ENCODE measurements at regions not wholly inside any gene's neighbourhood (a gene's known extent, or its start where the extent isn't known, plus 50 kb on each side); places are given as distances from the start of the nearest gene placed in this dataset.

DNA sequence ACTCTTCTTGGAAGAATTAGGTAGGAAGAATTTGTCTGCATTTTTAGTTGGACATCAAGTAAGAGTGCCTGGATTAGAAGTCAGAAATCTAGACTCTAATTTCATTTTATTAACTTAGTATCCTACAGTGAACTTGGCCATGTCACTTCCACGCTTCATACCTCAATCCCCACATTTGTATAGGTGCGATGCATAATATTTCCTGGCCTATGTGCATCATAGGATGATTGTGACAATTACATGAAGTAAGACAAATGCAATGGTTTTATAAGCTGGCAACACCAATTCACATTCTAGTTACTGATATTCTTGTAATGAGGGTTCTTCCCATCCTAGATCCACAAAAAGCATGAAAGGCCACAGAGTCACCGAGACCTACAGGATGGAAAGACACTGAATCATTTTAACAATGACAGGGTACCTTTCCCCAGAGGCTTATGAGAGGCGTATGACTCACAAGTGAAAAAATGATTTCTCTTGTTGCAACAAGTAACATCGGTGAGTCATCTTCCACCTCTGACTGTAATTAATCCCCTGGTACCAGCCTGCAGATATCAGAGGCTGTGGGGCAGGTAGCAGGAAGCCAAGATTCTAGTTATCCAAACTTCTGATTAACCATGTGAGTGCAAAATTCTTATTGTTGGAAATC lies 56.0 kb upstream of the OR5AK2 start:
- no peaks in the 10 kb centered on the region for H3K27me3 ChIP-seq (ENCODE audit: control insufficient read depth, insufficient read depth, low read length)
- no peaks in the 10 kb centered on the region for H3K4me1 ChIP-seq (ENCODE audit: control insufficient read depth, insufficient read depth, low read length, poor library complexity, severe bottlenecking)
- Mint-ChIP-seq H3K4me1 (no peaks in the 10 kb centered on the region), H3K4me3 (no peak overlapping the region), H3K9me3 (peaks cover 2 to 10% (median 3%) of the 10 kb centered on the region in 7 donors), H3K27me3 (no peaks in the 10 kb centered on the region), H3K36me3 (no peaks in the 10 kb centered on the region), H3K27ac (no peak overlapping the region)
- H3K36me3 ChIP-seq (ENCODE audit: control insufficient read depth, insufficient read depth, low read length), result no peaks in the 10 kb centered on the region
- no peak overlapping the region for H3K27ac ChIP-seq (ENCODE audit: insufficient read depth, low read length, poor library complexity, severe bottlenecking)
- H3K4me3 ChIP-seq (ENCODE audit: low read depth, low read length), result no peak overlapping the region
- ATAC-seq (ENCODE audit: low read depth in 2 of 2), result no peak
- no peak for DNase-seq
- H3K9me3 ChIP-seq (ENCODE audit: control insufficient read depth in 2 of 2, low read length in 2 of 2), result no peaks in the 10 kb centered on the region

GRCh38 chr11:56923116-56923515 lies 65.6 kb upstream of the OR5AK2 start:
- Mint-ChIP-seq H3K4me3 (no peak overlapping the region), H3K27ac (no peak overlapping the region), H3K4me1 (no peaks in the 10 kb centered on the region), H3K36me3 (no peaks in the 10 kb centered on the region), H3K9me3 (peaks cover 0 to 16% (median 4%) of the 10 kb centered on the region in 7 donors), H3K27me3 (no peaks in the 10 kb centered on the region)
- Histone ChIP-seq H3K27me3 (ENCODE audit: control insufficient read depth, insufficient read depth, low read length) (no peaks in the 10 kb centered on the region), H3K36me3 (ENCODE audit: control insufficient read depth, insufficient read depth, low read length) (no peaks in the 10 kb centered on the region), H3K4me3 (ENCODE audit: low read depth, low read length) (no peak overlapping the region), H3K4me1 (ENCODE audit: control insufficient read depth, insufficient read depth, low read length, poor library complexity, severe bottlenecking) (no peaks in the 10 kb centered on the region), H3K9me3 (ENCODE audit: control insufficient read depth in 2 of 2, low read length in 2 of 2) (no peaks in the 10 kb centered on the region), H3K27ac (ENCODE audit: insufficient read depth, low read length, poor library complexity, severe bottlenecking) (no peak overlapping the region)
- ATAC-seq (ENCODE audit: low read depth in 2 of 2) (no peak), DNase-seq (no peak)

- Mint-ChIP-seq H3K36me3 (no peaks in the 10 kb centered on the region), H3K4me3 (no peak overlapping the region), H3K27ac (no peak overlapping the region), H3K4me1 (no peaks in the 10 kb centered on the region), H3K9me3 (peaks cover 2 to 16% (median 4%) of the 10 kb centered on the region in 7 donors), H3K27me3 (no peaks in the 10 kb centered on the region)
- H3K36me3 ChIP-seq (ENCODE audit: control insufficient read depth, insufficient read depth, low read length), result no peaks in the 10 kb centered on the region
- no peak overlapping the region for H3K4me3 ChIP-seq (ENCODE audit: low read depth, low read length)
- DNase-seq, result no peak
- no peak for ATAC-seq (ENCODE audit: low read depth in 2 of 2)
- no peaks in the 10 kb centered on the region for H3K9me3 ChIP-seq (ENCODE audit: control insufficient read depth in 2 of 2, low read length in 2 of 2)
- H3K27ac ChIP-seq (ENCODE audit: insufficient read depth, low read length, poor library complexity, severe bottlenecking), result no peak overlapping the region
- H3K4me1 ChIP-seq (ENCODE audit: control insufficient read depth, insufficient read depth, low read length, poor library complexity, severe bottlenecking), result no peaks in the 10 kb centered on the region
- H3K27me3 ChIP-seq (ENCODE audit: control insufficient read depth, insufficient read depth, low read length), result no peaks in the 10 kb centered on the region
Measured at GRCh38 chr11:56922421-56922820, 66.3 kb upstream of the OR5AK2 start.

DNA sequence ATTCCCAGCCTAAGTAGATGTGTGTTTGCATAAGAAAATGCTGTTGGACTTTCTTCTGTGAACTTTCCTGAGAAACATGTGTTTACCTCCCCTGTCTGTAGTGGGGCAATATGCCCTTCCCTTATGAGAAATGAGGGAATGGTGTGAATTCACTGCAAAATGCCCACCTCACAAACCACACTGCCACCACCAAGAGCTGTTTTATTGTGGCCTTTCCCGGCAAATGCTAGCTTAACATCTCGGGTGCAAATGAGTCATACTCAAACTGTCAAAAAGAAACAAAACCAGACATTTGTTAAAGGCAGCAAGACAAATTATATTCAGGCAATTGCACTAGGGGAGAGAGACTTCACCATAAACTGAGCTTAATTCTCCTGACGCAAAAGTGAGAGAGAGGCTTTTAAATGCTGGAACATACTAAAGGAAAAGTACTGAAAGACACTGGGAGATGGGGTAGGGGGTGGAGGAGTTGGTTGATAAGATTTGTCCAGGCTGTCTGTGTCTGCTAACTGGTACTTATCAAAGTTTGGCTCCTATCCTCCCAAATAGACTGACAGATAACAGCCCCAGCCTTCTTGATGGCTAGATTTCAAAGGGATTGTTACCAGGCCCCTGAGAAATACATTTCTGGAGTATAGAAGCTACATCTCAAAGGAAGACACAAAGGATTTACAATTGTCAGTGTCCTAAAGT lies 70.9 kb upstream of the OR5AK2 start:
- H3K4me1 Mint-ChIP-seq, result no peaks in the 10 kb centered on the region
- H3K36me3 ChIP-seq (ENCODE audit: control insufficient read depth, insufficient read depth, low read length), result no peaks in the 10 kb centered on the region
- H3K36me3 Mint-ChIP-seq, result no peaks in the 10 kb centered on the region
- H3K4me3 Mint-ChIP-seq, result no peak overlapping the region
- H3K27me3 ChIP-seq (ENCODE audit: control insufficient read depth, insufficient read depth, low read length), result no peaks in the 10 kb centered on the region
- no peaks in the 10 kb centered on the region for H3K27me3 Mint-ChIP-seq
- H3K4me1 ChIP-seq (ENCODE audit: control insufficient read depth, insufficient read depth, low read length, poor library complexity, severe bottlenecking), result no peaks in the 10 kb centered on the region
- ATAC-seq (ENCODE audit: low read depth in 2 of 2) (no peak), DNase-seq (no peak)
- H3K4me3 ChIP-seq (ENCODE audit: low read depth, low read length), result no peak overlapping the region
- peaks cover 0 to 11% (median 8%) of the 10 kb centered on the region in 7 donors for H3K9me3 Mint-ChIP-seq
- H3K9me3 ChIP-seq (ENCODE audit: control insufficient read depth in 2 of 2, low read length in 2 of 2), result no peaks in the 10 kb centered on the region
- H3K27ac ChIP-seq (ENCODE audit: insufficient read depth, low read length, poor library complexity, severe bottlenecking), result no peak overlapping the region
- no peak overlapping the region for H3K27ac Mint-ChIP-seq

DNA sequence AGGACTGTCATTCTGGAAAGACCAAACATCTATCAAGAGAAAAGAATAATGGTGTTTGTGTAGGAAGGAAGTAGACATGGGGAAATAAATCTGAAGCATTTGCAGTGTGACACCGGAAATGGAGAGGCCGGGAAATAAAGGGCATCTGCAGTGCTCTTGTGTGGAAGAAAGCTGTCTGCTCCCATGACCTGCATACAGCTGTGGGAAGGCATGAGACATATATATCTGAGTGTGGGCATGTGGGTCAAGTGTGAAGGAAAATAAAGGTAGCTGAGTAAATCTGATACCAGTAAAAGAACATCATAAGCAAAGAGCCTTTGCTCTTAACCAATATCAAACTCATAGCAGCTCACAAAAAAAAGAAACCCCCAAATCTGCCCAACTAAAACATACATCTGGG lies 72.1 kb upstream of the OR5AK2 start:
- Histone ChIP-seq H3K27ac (ENCODE audit: insufficient read depth, low read length, poor library complexity, severe bottlenecking) (no peak overlapping the region), H3K9me3 (ENCODE audit: control insufficient read depth in 2 of 2, low read length in 2 of 2) (no peaks in the 10 kb centered on the region), H3K36me3 (ENCODE audit: control insufficient read depth, insufficient read depth, low read length) (no peaks in the 10 kb centered on the region), H3K27me3 (ENCODE audit: control insufficient read depth, insufficient read depth, low read length) (no peaks in the 10 kb centered on the region), H3K4me3 (ENCODE audit: low read depth, low read length) (no peak overlapping the region), H3K4me1 (ENCODE audit: control insufficient read depth, insufficient read depth, low read length, poor library complexity, severe bottlenecking) (no peaks in the 10 kb centered on the region)
- H3K36me3 Mint-ChIP-seq, result no peaks in the 10 kb centered on the region
- H3K9me3 Mint-ChIP-seq, result peaks cover 0 to 10% (median 8%) of the 10 kb centered on the region in 7 donors
- ATAC-seq (ENCODE audit: low read depth in 2 of 2) (no peak), DNase-seq (no peak)
- no peak overlapping the region for H3K4me3 Mint-ChIP-seq
- no peaks in the 10 kb centered on the region for H3K4me1 Mint-ChIP-seq
- H3K27me3 Mint-ChIP-seq, result no peaks in the 10 kb centered on the region
- no peak overlapping the region for H3K27ac Mint-ChIP-seq

- peaks cover 0 to 10% (median 9%) of the 10 kb centered on the region in 7 donors for H3K9me3 Mint-ChIP-seq
- no peak overlapping the region for H3K4me3 Mint-ChIP-seq
- no peak overlapping the region for H3K27ac ChIP-seq (ENCODE audit: insufficient read depth, low read length, poor library complexity, severe bottlenecking)
- H3K36me3 Mint-ChIP-seq, result no peaks in the 10 kb centered on the region
- DNase-seq (no peak), ATAC-seq (ENCODE audit: low read depth in 2 of 2) (no peak)
- no peaks in the 10 kb centered on the region for H3K4me1 Mint-ChIP-seq
- no peak overlapping the region for H3K4me3 ChIP-seq (ENCODE audit: low read depth, low read length)
- no peaks in the 10 kb centered on the region for H3K27me3 ChIP-seq (ENCODE audit: control insufficient read depth, insufficient read depth, low read length)
- H3K27me3 Mint-ChIP-seq, result no peaks in the 10 kb centered on the region
- H3K4me1 ChIP-seq (ENCODE audit: control insufficient read depth, insufficient read depth, low read length, poor library complexity, severe bottlenecking), result no peaks in the 10 kb centered on the region
- no peaks in the 10 kb centered on the region for H3K36me3 ChIP-seq (ENCODE audit: control insufficient read depth, insufficient read depth, low read length)
- H3K27ac Mint-ChIP-seq, result no peak overlapping the region
- H3K9me3 ChIP-seq (ENCODE audit: control insufficient read depth in 2 of 2, low read length in 2 of 2), result no peaks in the 10 kb centered on the region
Measured at GRCh38 chr11:56916162-56916561, 72.6 kb upstream of the OR5AK2 start.

DNA sequence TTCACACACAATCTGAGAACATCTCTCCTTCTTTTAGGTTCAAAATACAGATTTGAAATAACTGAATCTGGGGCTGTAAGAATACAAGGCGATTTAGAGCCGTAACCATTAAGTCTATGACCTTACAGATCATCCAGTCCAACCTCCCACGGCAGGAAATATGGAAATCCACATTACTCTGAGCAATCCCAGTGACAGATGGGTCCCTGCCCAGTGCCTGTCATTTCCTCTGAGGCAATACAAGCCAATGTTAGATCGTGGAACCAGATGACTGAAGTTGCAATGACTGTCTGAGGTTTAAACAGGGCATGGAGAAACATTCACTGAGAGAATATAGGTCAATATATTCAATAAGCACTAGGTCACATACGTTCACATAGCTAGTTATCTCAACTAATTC lies 77.4 kb upstream of the OR5AK2 start:
- no peaks in the 10 kb centered on the region for H3K27me3 ChIP-seq (ENCODE audit: control insufficient read depth, insufficient read depth, low read length)
- no peaks in the 10 kb centered on the region for H3K36me3 Mint-ChIP-seq
- H3K27me3 Mint-ChIP-seq, result no peaks in the 10 kb centered on the region
- H3K9me3 ChIP-seq (ENCODE audit: control insufficient read depth in 2 of 2, low read length in 2 of 2), result no peaks in the 10 kb centered on the region
- H3K27ac ChIP-seq (ENCODE audit: insufficient read depth, low read length, poor library complexity, severe bottlenecking), result no peak overlapping the region
- H3K4me3 ChIP-seq (ENCODE audit: low read depth, low read length), result no peak overlapping the region
- DNase-seq (no peak), ATAC-seq (ENCODE audit: low read depth in 2 of 2) (no peak)
- no peaks in the 10 kb centered on the region for H3K36me3 ChIP-seq (ENCODE audit: control insufficient read depth, insufficient read depth, low read length)
- H3K4me3 Mint-ChIP-seq, result no peak overlapping the region
- no peaks in the 10 kb centered on the region for H3K4me1 ChIP-seq (ENCODE audit: control insufficient read depth, insufficient read depth, low read length, poor library complexity, severe bottlenecking)
- H3K27ac Mint-ChIP-seq, result no peak overlapping the region
- H3K4me1 Mint-ChIP-seq, result no peaks in the 10 kb centered on the region
- peaks cover 0 to 8% (median 3%) of the 10 kb centered on the region in 7 donors for H3K9me3 Mint-ChIP-seq

DNA sequence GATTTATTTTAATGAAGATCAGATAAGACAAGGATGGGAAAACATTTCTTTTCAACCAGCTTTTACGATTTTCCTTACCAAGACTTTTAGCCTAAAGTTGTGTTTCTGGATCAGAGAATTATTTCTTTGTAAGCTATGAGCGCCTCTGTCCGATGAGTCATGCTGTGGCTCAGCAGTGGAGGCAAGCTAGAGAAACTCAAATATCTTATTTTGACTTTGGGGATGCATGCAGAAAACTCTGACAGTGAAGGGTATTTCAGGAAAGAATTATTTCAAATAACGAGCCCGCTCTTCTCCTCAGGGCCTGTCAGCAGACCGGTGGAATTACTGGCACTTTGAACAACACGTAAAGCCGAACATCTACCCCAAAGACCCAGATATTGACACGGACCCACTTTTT lies 77.9 kb upstream of the OR5AK2 start:
- Mint-ChIP-seq H3K4me3 (no peak overlapping the region), H3K9me3 (peaks cover 0 to 7% (median 3%) of the 10 kb centered on the region in 7 donors), H3K27ac (no peak overlapping the region), H3K27me3 (no peaks in the 10 kb centered on the region), H3K4me1 (no peaks in the 10 kb centered on the region), H3K36me3 (no peaks in the 10 kb centered on the region)
- no peak overlapping the region for H3K4me3 ChIP-seq (ENCODE audit: low read depth, low read length)
- no peak overlapping the region for H3K27ac ChIP-seq (ENCODE audit: insufficient read depth, low read length, poor library complexity, severe bottlenecking)
- no peaks in the 10 kb centered on the region for H3K4me1 ChIP-seq (ENCODE audit: control insufficient read depth, insufficient read depth, low read length, poor library complexity, severe bottlenecking)
- H3K36me3 ChIP-seq (ENCODE audit: control insufficient read depth, insufficient read depth, low read length), result no peaks in the 10 kb centered on the region
- ATAC-seq (ENCODE audit: low read depth in 2 of 2) (no peak), DNase-seq (no peak)
- H3K9me3 ChIP-seq (ENCODE audit: control insufficient read depth in 2 of 2, low read length in 2 of 2), result no peaks in the 10 kb centered on the region
- H3K27me3 ChIP-seq (ENCODE audit: control insufficient read depth, insufficient read depth, low read length), result no peaks in the 10 kb centered on the region
